COLO668 (cell line): ENCODE measurements at regions not wholly inside any gene's neighbourhood (a gene's known extent, or its start where the extent isn't known, plus 50 kb on each side); places are given as distances from the start of the nearest gene placed in this dataset.
"Not testable (repeated sequence)": the region's sequence is repeated elsewhere in the genome, so short reads cannot be mapped to it uniquely, and the experiment has no call there.

Experiments
- DNase-seq: peaks from one replicate; lab custom pipeline; 2025; ENCODE audit not compliant: unreplicated experiment; lab: John Stamatoyannopoulos, UW

- DNase-seq: no peak
Observed at GRCh38 chr4:177177541-177178081, 132.1 kb upstream of the NEIL3 start.

- no peak for DNase-seq
Observed at GRCh38 chr4:177178246-177178645, 131.4 kb upstream of the NEIL3 start.

- DNase-seq: no peak
Observed at GRCh38 chr4:177182166-177182565, 127.5 kb upstream of the NEIL3 start.

GRCh38 chr4:177182728-177183127 lies 126.9 kb upstream of the NEIL3 start:
- no peak for DNase-seq

GRCh38 chr4:177185151-177185550 lies 124.5 kb upstream of the NEIL3 start:
- no peak for DNase-seq

- DNase-seq: no peak
Observed at GRCh38 chr4:177185579-177185978, 124.1 kb upstream of the NEIL3 start.

- DNase-seq: no peak
Observed at GRCh38 chr4:177187371-177187770, 122.3 kb upstream of the NEIL3 start.

- no peak for DNase-seq
Observed at GRCh38 chr4:177190995-177191580, 118.6 kb upstream of the NEIL3 start.

- DNase-seq: no peak
Observed at GRCh38 chr4:177191586-177191985, 118.1 kb upstream of the NEIL3 start.

GRCh38 chr4:177191991-177192390 lies 117.7 kb upstream of the NEIL3 start:
- DNase-seq: no peak

GRCh38 chr4:177193024-177193715 lies 116.5 kb upstream of the NEIL3 start:
- DNase-seq: not testable (repeated sequence)

GRCh38 chr4:177194906-177195305 lies 114.8 kb upstream of the NEIL3 start:
- DNase-seq: no peak

- DNase-seq: no peak
Observed at GRCh38 chr4:177196615-177197014, 113.1 kb upstream of the NEIL3 start.

GRCh38 chr4:177201614-177202013 lies 108.1 kb upstream of the NEIL3 start:
- no peak for DNase-seq

- DNase-seq: no peak
Observed at GRCh38 chr4:177204126-177204525, 105.5 kb upstream of the NEIL3 start.

- no peak for DNase-seq
Observed at GRCh38 chr4:177214935-177215334, 94.7 kb upstream of the NEIL3 start.

GRCh38 chr4:177220376-177220775 lies 89.3 kb upstream of the NEIL3 start:
- DNase-seq: no peak

- DNase-seq: no peak
Observed at GRCh38 chr4:177222781-177223180, 86.9 kb upstream of the NEIL3 start.

- DNase-seq: no peak
Observed at GRCh38 chr4:177225605-177226004, 84.1 kb upstream of the NEIL3 start.

- DNase-seq: no peak
Observed at GRCh38 chr4:177227636-177228035, 82.0 kb upstream of the NEIL3 start.

GRCh38 chr4:177228599-177228998 lies 81.1 kb upstream of the NEIL3 start:
- DNase-seq: no peak

GRCh38 chr4:177229331-177229730 lies 80.3 kb upstream of the NEIL3 start:
- no peak for DNase-seq

GRCh38 chr4:177232473-177232872 lies 77.2 kb upstream of the NEIL3 start:
- no peak for DNase-seq
